DND-41 (cell line): ENCODE measurements at regions not wholly inside any gene's neighbourhood (a gene's known extent, or its start where the extent isn't known, plus 50 kb on each side); places are given as distances from the start of the nearest gene placed in this dataset.

Experiments used
- ATAC-seq: fragments of 200-7000 bp; cut with Tn5 transposase; 3 replicates; pipeline ENCODE4 v1.9.1; 2021; ENCODE audit warnings: low read depth; ENCODE audit not compliant: insufficient read depth
- DNase-seq: peaks from one replicate; pipeline ENCODE4 v3.0.0-alpha.2; 2020
- H2AFZ ChIP-seq: 2 replicates; pipeline ENCODE4 v1.6.0; 2012; ENCODE audit warnings: low read depth, low read length
- H3K27ac ChIP-seq: 2 replicates; pipeline ENCODE4 v1.5.1; 2012; ENCODE audit warnings: low read length, inconsistent platforms
- H3K27me3 ChIP-seq: fragments of 200-600 bp; sonication (generic); 2 replicates; pipeline ENCODE4 v1.6.0; 2012; ENCODE audit warnings: low read length, mild to moderate bottlenecking, inconsistent platforms; ENCODE audit not compliant: insufficient read depth, poor library complexity
- H3K36me3 ChIP-seq: 2 replicates; pipeline ENCODE4 v1.5.1; 2012; ENCODE audit warnings: low read length, inconsistent platforms; ENCODE audit not compliant: insufficient read depth
- H3K4me1 ChIP-seq: 2 replicates; pipeline ENCODE4 v1.5.1; 2012; ENCODE audit warnings: mild to moderate bottlenecking, low read length; ENCODE audit not compliant: insufficient read depth
- H3K4me2 ChIP-seq: 2 replicates; pipeline ENCODE4 v1.6.0; 2012; ENCODE audit warnings: mild to moderate bottlenecking, moderate library complexity, low read length, inconsistent platforms; ENCODE audit not compliant: insufficient read depth
- H3K4me3 ChIP-seq, 2 experiments: fragments of 200-600 bp in 1 of 2; shearing (Covaris generic) in 1 of 2; 2 replicates each; pipeline ENCODE4 v1.5.1; 2012 to 2016; ENCODE audit warnings: inconsistent platforms in 2 of 2, low read length in 2 of 2, mild to moderate bottlenecking in 2 of 2, low read depth in 1 of 2, moderate library complexity in 1 of 2
- H3K79me2 ChIP-seq: 2 replicates; pipeline ENCODE4 v1.6.0; 2012; ENCODE audit warnings: low read length, inconsistent platforms; ENCODE audit not compliant: insufficient read depth
- H3K9ac ChIP-seq: 2 replicates; pipeline ENCODE4 v1.6.0; 2012; ENCODE audit warnings: low read depth, mild to moderate bottlenecking, inconsistent platforms, low read length, moderate library complexity
- H3K9me3 ChIP-seq: 2 replicates; pipeline ENCODE4 v1.5.1; 2012; ENCODE audit warnings: low read length, moderate library complexity, mild to moderate bottlenecking, inconsistent platforms; ENCODE audit not compliant: insufficient read depth, severe bottlenecking
- H4K20me1 ChIP-seq: 2 replicates; pipeline ENCODE4 v1.6.0; 2012; ENCODE audit warnings: low read length; ENCODE audit not compliant: insufficient read depth
- EZH2 ChIP-seq: IDR thresholded peaks from 3 replicates; pipeline ENCODE4 v1.6.1; 2012; ENCODE audit warnings: borderline replicate concordance, low read depth, mild to moderate bottlenecking, moderate library complexity, low read length, inconsistent platforms; ENCODE audit not compliant: severe bottlenecking
- TF ChIP-seq, protein P1 (sequence below): IDR thresholded peaks from 2 replicates; pipeline ENCODE4 v1.5.1; 2012; ENCODE audit warnings: borderline replicate concordance, low read length, moderate library complexity, mild to moderate bottlenecking; ENCODE audit not compliant: poor library complexity, severe bottlenecking; ENCODE audit errors: extremely low read depth

DNA sequence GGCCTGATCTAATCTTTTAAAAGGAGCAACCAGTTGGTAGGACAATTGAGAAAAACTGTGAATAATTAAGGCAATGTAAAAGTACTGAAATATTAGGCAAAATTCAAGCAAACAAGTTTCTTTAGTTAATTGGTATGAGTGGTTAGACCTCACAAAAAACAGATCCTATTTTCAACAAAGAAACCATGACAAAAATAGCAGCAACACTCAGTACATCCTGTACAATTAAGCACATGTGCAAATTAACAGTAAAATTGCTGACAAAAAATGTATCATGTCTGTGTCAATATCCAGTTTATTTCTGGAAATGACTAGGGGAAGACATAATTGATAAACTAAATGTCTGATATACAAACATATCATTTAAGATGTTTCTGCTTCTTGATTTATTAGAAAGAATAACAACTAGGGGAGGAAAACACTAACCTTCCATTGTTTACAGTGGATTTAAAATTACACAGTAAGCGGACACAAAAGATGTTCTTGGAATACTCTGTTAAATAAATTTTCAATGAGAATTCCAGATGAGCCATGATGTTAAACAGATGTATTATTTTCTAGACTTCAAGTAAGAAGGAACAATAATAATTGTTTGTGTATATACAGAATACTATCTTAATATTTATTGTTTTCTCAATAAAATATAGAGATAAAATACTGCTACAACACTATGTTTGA lies 638.9 kb downstream of the SPRY1 start:
- H3K27me3 ChIP-seq: no peaks in the 10 kb centered on the region
- TF ChIP-seq EZH2: no peak
- TF ChIP-seq, protein P1, sequence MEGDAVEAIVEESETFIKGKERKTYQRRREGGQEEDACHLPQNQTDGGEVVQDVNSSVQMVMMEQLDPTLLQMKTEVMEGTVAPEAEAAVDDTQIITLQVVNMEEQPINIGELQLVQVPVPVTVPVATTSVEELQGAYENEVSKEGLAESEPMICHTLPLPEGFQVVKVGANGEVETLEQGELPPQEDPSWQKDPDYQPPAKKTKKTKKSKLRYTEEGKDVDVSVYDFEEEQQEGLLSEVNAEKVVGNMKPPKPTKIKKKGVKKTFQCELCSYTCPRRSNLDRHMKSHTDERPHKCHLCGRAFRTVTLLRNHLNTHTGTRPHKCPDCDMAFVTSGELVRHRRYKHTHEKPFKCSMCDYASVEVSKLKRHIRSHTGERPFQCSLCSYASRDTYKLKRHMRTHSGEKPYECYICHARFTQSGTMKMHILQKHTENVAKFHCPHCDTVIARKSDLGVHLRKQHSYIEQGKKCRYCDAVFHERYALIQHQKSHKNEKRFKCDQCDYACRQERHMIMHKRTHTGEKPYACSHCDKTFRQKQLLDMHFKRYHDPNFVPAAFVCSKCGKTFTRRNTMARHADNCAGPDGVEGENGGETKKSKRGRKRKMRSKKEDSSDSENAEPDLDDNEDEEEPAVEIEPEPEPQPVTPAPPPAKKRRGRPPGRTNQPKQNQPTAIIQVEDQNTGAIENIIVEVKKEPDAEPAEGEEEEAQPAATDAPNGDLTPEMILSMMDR: no peak
- no peaks in the 10 kb centered on the region for H4K20me1 ChIP-seq
- H3K4me2 ChIP-seq: no peak overlapping the region
- H3K27ac ChIP-seq: no peak overlapping the region
- H3K36me3 ChIP-seq: no peaks in the 10 kb centered on the region
- no peaks in the 10 kb centered on the region for H3K79me2 ChIP-seq
- H3K9ac ChIP-seq: no peak overlapping the region
- no peak for DNase-seq
- no peaks in the 10 kb centered on the region for H3K4me1 ChIP-seq
- H2AFZ ChIP-seq: no peak overlapping the region
- no peak overlapping the region for H3K4me3 ChIP-seq
- H3K9me3 ChIP-seq: no peaks in the 10 kb centered on the region
- no peak for ATAC-seq

DNA sequence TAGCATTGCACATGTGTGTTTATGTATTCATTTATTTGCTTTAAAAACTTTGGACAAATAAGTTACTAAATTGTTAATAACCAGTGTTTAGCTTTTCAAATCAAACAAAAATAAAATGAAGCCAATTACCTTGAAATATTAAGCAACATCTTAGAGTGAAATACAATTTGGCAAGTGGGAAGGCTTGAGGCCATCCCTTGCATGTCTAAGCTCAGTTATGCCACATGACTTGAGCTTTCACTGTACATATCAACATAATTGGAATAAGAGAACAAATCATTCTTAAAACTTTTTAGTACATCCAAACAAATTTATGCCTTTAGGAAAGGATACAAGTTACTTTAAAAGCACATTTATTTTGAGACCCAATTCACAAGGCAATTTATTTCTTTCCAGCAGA lies 640.6 kb downstream of the SPRY1 start:
- Histone ChIP-seq H3K4me2 (no peak overlapping the region), H3K4me3 (no peak overlapping the region), H3K27ac (no peak overlapping the region), H3K27me3 (no peaks in the 10 kb centered on the region), H3K36me3 (no peaks in the 10 kb centered on the region), H2AFZ (no peak overlapping the region), H3K9me3 (no peaks in the 10 kb centered on the region), H3K79me2 (no peaks in the 10 kb centered on the region), H4K20me1 (no peaks in the 10 kb centered on the region), H3K9ac (no peak overlapping the region), H3K4me1 (no peaks in the 10 kb centered on the region)
- no peak for ATAC-seq
- no peak for DNase-seq
- no peak for TF ChIP-seq EZH2
- TF ChIP-seq, protein P1: no peak

DNA sequence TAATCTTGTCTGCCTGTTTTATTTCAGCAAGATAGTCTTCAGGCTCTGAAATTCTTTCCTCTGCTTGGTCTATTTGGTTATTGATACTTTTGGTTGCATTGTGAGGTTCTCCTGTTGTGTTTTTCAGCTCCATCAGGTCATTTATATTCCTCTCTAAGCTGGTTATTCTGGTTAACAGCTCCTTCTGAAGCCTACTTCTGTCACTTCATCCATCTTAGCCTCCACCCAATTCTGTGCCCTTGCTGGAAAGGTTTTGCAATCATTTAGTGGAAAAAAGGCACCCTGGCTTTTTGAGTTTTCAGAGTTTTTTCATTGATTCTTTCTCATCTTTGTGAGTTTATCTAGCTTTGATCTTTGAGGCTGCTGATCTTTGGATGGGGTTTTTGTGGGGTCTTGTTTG lies 647.7 kb downstream of the SPRY1 start:
- no peak overlapping the region for H3K27ac ChIP-seq
- no peak overlapping the region for H2AFZ ChIP-seq
- H3K27me3 ChIP-seq: no peaks in the 10 kb centered on the region
- no peak overlapping the region for H3K9ac ChIP-seq
- DNase-seq: no peak
- ATAC-seq: no peak
- H3K79me2 ChIP-seq: no peaks in the 10 kb centered on the region
- no peak overlapping the region for H3K4me2 ChIP-seq
- no peaks in the 10 kb centered on the region for H3K4me1 ChIP-seq
- H3K4me3 ChIP-seq: no peak overlapping the region
- TF ChIP-seq EZH2: no peak
- TF ChIP-seq, protein P1: no peak
- H3K9me3 ChIP-seq: no peaks in the 10 kb centered on the region
- H3K36me3 ChIP-seq: no peaks in the 10 kb centered on the region
- no peaks in the 10 kb centered on the region for H4K20me1 ChIP-seq

DNA sequence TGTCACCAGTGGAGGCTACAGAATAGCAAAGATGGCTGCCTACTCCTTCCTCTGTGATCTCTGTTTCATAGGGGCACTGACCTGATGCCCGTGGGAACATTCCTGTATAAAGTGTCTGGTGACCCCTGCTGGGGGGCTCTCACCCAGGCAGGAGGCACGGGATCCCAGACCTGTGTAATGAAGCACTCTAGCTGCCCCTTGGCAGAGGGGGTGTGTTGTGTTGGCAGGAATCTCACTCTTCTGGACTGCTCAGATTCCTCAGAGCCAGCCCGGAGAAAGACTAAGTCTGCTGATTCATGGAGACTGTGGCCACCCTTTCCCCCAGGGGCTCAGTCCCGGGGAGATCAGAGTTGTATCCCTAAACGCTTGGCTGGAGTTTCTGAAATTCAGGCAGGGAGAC lies 648.3 kb downstream of the SPRY1 start:
- H3K27ac ChIP-seq: no peak overlapping the region
- no peak overlapping the region for H3K4me2 ChIP-seq
- TF ChIP-seq, protein P1: no peak
- TF ChIP-seq EZH2: no peak
- no peaks in the 10 kb centered on the region for H3K9me3 ChIP-seq
- no peaks in the 10 kb centered on the region for H4K20me1 ChIP-seq
- no peak overlapping the region for H3K4me3 ChIP-seq
- H3K79me2 ChIP-seq: no peaks in the 10 kb centered on the region
- H2AFZ ChIP-seq: no peak overlapping the region
- DNase-seq (no peak), ATAC-seq (no peak)
- no peak overlapping the region for H3K9ac ChIP-seq
- H3K27me3 ChIP-seq: no peaks in the 10 kb centered on the region
- no peaks in the 10 kb centered on the region for H3K36me3 ChIP-seq
- H3K4me1 ChIP-seq: no peaks in the 10 kb centered on the region
